ENCODE measurements at regions not wholly inside any gene's neighbourhood (a gene's known extent, or its start where the extent isn't known, plus 50 kb on each side); places are given as distances from the start of the nearest gene placed in this dataset.

DNA sequence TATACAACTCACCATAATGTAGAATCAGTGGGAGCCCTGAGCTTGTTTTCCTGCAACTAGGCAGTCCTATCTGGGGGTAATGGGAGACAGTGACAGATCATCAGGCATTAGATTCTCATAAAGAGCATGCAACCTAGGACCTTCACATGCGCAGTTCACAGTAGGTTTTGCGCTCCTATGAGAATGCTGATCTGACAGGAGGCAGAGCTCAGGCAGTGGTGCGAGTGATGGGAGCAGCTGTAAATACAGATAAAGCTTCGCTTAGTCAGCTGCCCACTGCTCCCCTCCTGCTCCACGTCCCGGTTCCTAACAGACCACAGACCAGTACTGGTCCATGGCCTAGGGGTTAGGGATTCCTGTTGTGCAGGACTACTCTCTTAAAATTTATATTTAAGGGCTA, 255.3 kb upstream of the POU3F3 start:
- Histone ChIP-seq H4K20me1 (ENCODE audit: insufficient read depth, low read length) (no peaks in the 10 kb centered on the region), H2AFZ (ENCODE audit: insufficient read depth, low read depth, low read length, poor library complexity, severe bottlenecking) (no peak overlapping the region), H3K4me2 (replicated peaks; ENCODE audit: extremely low read depth, low read length, poor library complexity, severe bottlenecking) (no peak overlapping the region), H3K9ac (ENCODE audit: insufficient read depth, low read length, poor library complexity, severe bottlenecking) (no peak overlapping the region), H3K9me3 (replicated peaks in 1 of 2; ENCODE audit: control insufficient read depth in 1 of 2, insufficient read depth in 1 of 2, low read length in 2 of 2) (peaks cover 4 to 17% of the 10 kb centered on the region in 2 donors), H3K4me3 (replicated peaks in 1 of 3; ENCODE audit: low read depth in 2 of 3, low read length in 3 of 3) (no peak overlapping the region), H3K27me3 (ENCODE audit: control insufficient read depth in 2 of 2, insufficient read depth in 2 of 2, low read length in 2 of 2) (no peaks in the 10 kb centered on the region), H3K27ac (ENCODE audit: low read depth in 1 of 2, low read length in 2 of 2) (no peak overlapping the region), H3K36me3 (replicated peaks in 1 of 2; ENCODE audit: control insufficient read depth in 1 of 2, insufficient read depth in 2 of 2, low read length in 2 of 2) (no peaks in the 10 kb centered on the region), H3K79me2 (ENCODE audit: insufficient read depth, low read length) (no peaks in the 10 kb centered on the region), H3K4me1 (ENCODE audit: control insufficient read depth in 1 of 2, insufficient read depth in 2 of 2, low read length in 2 of 2) (peaks cover 10 to 13% of the 10 kb centered on the region in 2 donors)
- intact Hi-C loops (cut with micrococcal nuclease), result no loop called here
- Mint-ChIP-seq H3K4me3 (no peak overlapping the region), H3K27ac (no peak overlapping the region), H3K9me3 (peaks cover 23 to 38% (median 28%) of the 10 kb centered on the region in 7 donors), H3K36me3 (peaks cover 0 to 3% of the 10 kb centered on the region in 2 donors), H3K27me3 (ENCODE audit: low read depth in 3 of 3) (peaks cover 0 to 4% (median 3%) of the 10 kb centered on the region in 3 donors), H3K4me1 (peaks cover 17% of the 10 kb centered on the region)
- WGBS (ENCODE audit: insufficient coverage), result 100% methylated on average over 2 of the region's 6 CpGs
- no peak for DNase-seq
- TF ChIP-seq CTCF (IDR thresholded peaks at IDR 0.05), result no peak

- no peak for TF ChIP-seq CTCF (IDR thresholded peaks at IDR 0.05)
- peak overlapping the region; percentile 3 for H2AFZ ChIP-seq (ENCODE audit: insufficient read depth, low read depth, low read length, poor library complexity, severe bottlenecking)
- H3K9ac ChIP-seq (ENCODE audit: insufficient read depth, low read length, poor library complexity, severe bottlenecking), result no peak overlapping the region
- no peaks in the 10 kb centered on the region for H4K20me1 ChIP-seq (ENCODE audit: insufficient read depth, low read length)
- DNase-seq, result peak; percentile 41 to 62 (median 41)
- WGBS (ENCODE audit: insufficient coverage), result 8% methylated on average over 2 of the region's 2 CpGs
- Mint-ChIP-seq H3K27ac (peak overlapping the region; percentile 73 to 93 (median 87)), H3K27me3 (ENCODE audit: low read depth in 3 of 3) (peaks cover 0 to 6% (median 3%) of the 10 kb centered on the region in 3 donors), H3K4me1 (peaks cover 17% of the 10 kb centered on the region), H3K4me3 (peak overlapping the region in 1 of 2 donors; percentile 76), H3K36me3 (peaks cover 0 to 5% of the 10 kb centered on the region in 2 donors), H3K9me3 (peaks cover 24 to 39% (median 33%) of the 10 kb centered on the region in 7 donors)
- H3K27ac ChIP-seq (ENCODE audit: low read depth in 1 of 2, low read length in 2 of 2), result peak overlapping the region in 1 of 2 donors; percentile 34
- H3K27me3 ChIP-seq (ENCODE audit: control insufficient read depth in 2 of 2, insufficient read depth in 2 of 2, low read length in 2 of 2), result no peaks in the 10 kb centered on the region
- peak overlapping the region in 2 of 3 experiments; percentile 7 to 12 for H3K4me3 ChIP-seq (replicated peaks in 1 of 3; ENCODE audit: low read depth in 2 of 3, low read length in 3 of 3)
- H3K36me3 ChIP-seq (replicated peaks in 1 of 2; ENCODE audit: control insufficient read depth in 1 of 2, insufficient read depth in 2 of 2, low read length in 2 of 2), result no peaks in the 10 kb centered on the region
- no peaks in the 10 kb centered on the region for H3K79me2 ChIP-seq (ENCODE audit: insufficient read depth, low read length)
- peaks cover 10 to 13% of the 10 kb centered on the region in 2 donors for H3K4me1 ChIP-seq (ENCODE audit: control insufficient read depth in 1 of 2, insufficient read depth in 2 of 2, low read length in 2 of 2)
- intact Hi-C loops (cut with micrococcal nuclease), result no loop called here
- peak overlapping the region; percentile 35 for H3K4me2 ChIP-seq (replicated peaks; ENCODE audit: extremely low read depth, low read length, poor library complexity, severe bottlenecking)
- H3K9me3 ChIP-seq (replicated peaks in 1 of 2; ENCODE audit: control insufficient read depth in 1 of 2, insufficient read depth in 1 of 2, low read length in 2 of 2), result peaks cover 4 to 19% of the 10 kb centered on the region in 2 donors
These were observed 254.0 kb upstream of the POU3F3 start for GRCh38 chr2:104599787-104600510.
